Smooth muscle cell (in vitro differentiated cells): ENCODE measurements at regions not wholly inside any gene's neighbourhood (a gene's known extent, or its start where the extent isn't known, plus 50 kb on each side); places are given as distances from the start of the nearest gene placed in this dataset.

Source experiments
- DNase-seq: peaks from one replicate; lab custom pipeline; 2025; ENCODE audit not compliant: unreplicated experiment; lab: John Stamatoyannopoulos, UW
- H2AFZ ChIP-seq: fragments of 200-600 bp; sonication (generic); 2 replicates; pipeline ENCODE4 v1.6.0; 2016; ENCODE audit warnings: antibody characterized with exemption, low read depth, mild to moderate bottlenecking
- H3F3A ChIP-seq: fragments of 200-600 bp; sonication (generic); 2 replicates; pipeline ENCODE4 v1.6.0; 2017; ENCODE audit warnings: antibody characterized with exemption, low read depth
- H3K27ac ChIP-seq: fragments of 200-600 bp; sonication (generic); 2 replicates; pipeline ENCODE4 v1.5.1; 2016; ENCODE audit warnings: low read depth, mild to moderate bottlenecking
- H3K27me3 ChIP-seq: fragments of 200-600 bp; sonication (generic); 2 replicates; pipeline ENCODE4 v1.6.1; 2016; ENCODE audit warnings: low read depth, mild to moderate bottlenecking
- H3K36me3 ChIP-seq: fragments of 200-600 bp; sonication (generic); 2 replicates; pipeline ENCODE4 v1.5.1; 2016; ENCODE audit warnings: low read depth
- H3K4me1 ChIP-seq: fragments of 200-600 bp; sonication (generic); 2 replicates; pipeline ENCODE4 v1.5.1; 2016; ENCODE audit warnings: low read depth
- H3K4me2 ChIP-seq: fragments of 200-600 bp; sonication (generic); 2 replicates; pipeline ENCODE4 v1.6.0; 2016; ENCODE audit warnings: mild to moderate bottlenecking
- H3K4me3 ChIP-seq: fragments of 200-600 bp; sonication (generic); 2 replicates; pipeline ENCODE4 v1.5.1; 2016; ENCODE audit warnings: mild to moderate bottlenecking
- H3K79me2 ChIP-seq: fragments of 200-600 bp; sonication (generic); 2 replicates; pipeline ENCODE4 v1.6.0; 2016; ENCODE audit warnings: low read depth, mild to moderate bottlenecking
- H3K9ac ChIP-seq: fragments of 200-600 bp; sonication (generic); 2 replicates; pipeline ENCODE4 v1.6.0; 2016; ENCODE audit warnings: low read depth
- H3K9me3 ChIP-seq: fragments of 200-600 bp; sonication (generic); replicated peaks from 2 replicates; pipeline ENCODE4 v1.5.1; 2016; ENCODE audit warnings: low read depth
- H4K20me1 ChIP-seq: fragments of 200-600 bp; sonication (generic); 2 replicates; pipeline ENCODE4 v1.6.0; 2016; ENCODE audit warnings: low read depth
- CTCF ChIP-seq: fragments of 200-600 bp; sonication (generic); IDR thresholded peaks from 2 replicates; pipeline ENCODE4 v1.5.1; 2017; ENCODE audit warnings: borderline replicate concordance, mild to moderate bottlenecking, antibody characterized with exemption; ENCODE audit not compliant: insufficient read depth, poor library complexity, severe bottlenecking
- whole genome bisulfite sequencing: methylation state at CpG from one replicate; pipeline ENCODE4 v1.1.7; 2016; ENCODE audit warnings: low lambda C conversion rate; 5-methylcytosine and 5-hydroxymethylcytosine counted together

DNA sequence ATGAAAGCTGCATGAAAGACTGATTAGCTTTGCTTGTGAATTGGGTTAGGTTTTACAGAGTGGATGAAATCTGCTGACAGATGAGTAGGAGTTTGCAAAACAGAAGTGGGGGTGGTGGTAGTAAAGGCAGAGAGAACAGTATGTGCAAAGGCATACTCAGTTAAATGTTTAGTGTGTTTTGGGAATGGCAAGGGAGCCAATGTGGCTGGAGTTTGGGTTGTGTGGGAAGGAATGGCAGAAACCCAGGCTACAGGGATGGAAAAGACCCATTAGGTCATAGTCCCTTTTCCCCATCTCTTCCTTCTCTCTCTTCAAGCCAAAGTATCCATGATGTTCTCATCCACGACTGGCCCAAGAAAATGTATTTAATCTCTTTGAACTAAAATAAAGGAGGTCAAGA, 362.2 kb upstream of the LYPLAL1 start:
- H3K9ac ChIP-seq, result no peak overlapping the region
- no peak overlapping the region for H2AFZ ChIP-seq
- no peak for TF ChIP-seq CTCF
- H3K79me2 ChIP-seq, result no peaks in the 10 kb centered on the region
- H3K4me3 ChIP-seq, result no peak overlapping the region
- H3K36me3 ChIP-seq, result no peaks in the 10 kb centered on the region
- no peaks in the 10 kb centered on the region for H4K20me1 ChIP-seq
- no peaks in the 10 kb centered on the region for H3K27me3 ChIP-seq
- WGBS, result 35% methylated on average over 1 of the region's 1 CpG
- DNase-seq, result no peak
- H3F3A ChIP-seq, result no peaks in the 10 kb centered on the region
- H3K4me2 ChIP-seq, result no peak overlapping the region
- H3K4me1 ChIP-seq, result peaks cover 4% of the 10 kb centered on the region
- no peaks in the 10 kb centered on the region for H3K9me3 ChIP-seq
- H3K27ac ChIP-seq, result no peak overlapping the region

- Histone ChIP-seq H2AFZ (no peak overlapping the region), H3F3A (no peaks in the 10 kb centered on the region), H3K27ac (no peak overlapping the region), H3K4me3 (no peak overlapping the region), H3K9me3 (no peaks in the 10 kb centered on the region), H4K20me1 (no peaks in the 10 kb centered on the region), H3K36me3 (no peaks in the 10 kb centered on the region), H3K9ac (no peak overlapping the region), H3K4me2 (no peak overlapping the region), H3K79me2 (no peaks in the 10 kb centered on the region), H3K27me3 (no peaks in the 10 kb centered on the region), H3K4me1 (peaks cover 4% of the 10 kb centered on the region)
- no peak for DNase-seq
- no peak for TF ChIP-seq CTCF
- 95% methylated on average over 6 of the region's 6 CpGs for WGBS
Observed at GRCh38 chr1:218812360-218812759, 361.3 kb upstream of the LYPLAL1 start.

- peaks cover 4% of the 10 kb centered on the region for H3K4me1 ChIP-seq
- H3K36me3 ChIP-seq, result no peaks in the 10 kb centered on the region
- no peak overlapping the region for H3K9ac ChIP-seq
- H3K27ac ChIP-seq, result no peak overlapping the region
- no peak overlapping the region for H3K4me2 ChIP-seq
- no peak overlapping the region for H3K4me3 ChIP-seq
- TF ChIP-seq CTCF, result no peak
- no peak overlapping the region for H2AFZ ChIP-seq
- H3F3A ChIP-seq, result no peaks in the 10 kb centered on the region
- no peak for DNase-seq
- no peaks in the 10 kb centered on the region for H4K20me1 ChIP-seq
- 0% methylated on average over 1 of the region's 1 CpG for WGBS
- no peaks in the 10 kb centered on the region for H3K79me2 ChIP-seq
- no peaks in the 10 kb centered on the region for H3K27me3 ChIP-seq
- H3K9me3 ChIP-seq, result no peaks in the 10 kb centered on the region
Observed at GRCh38 chr1:218813237-218813636, 360.4 kb upstream of the LYPLAL1 start.

GRCh38 chr1:218815076-218815475, 358.6 kb upstream of the LYPLAL1 start:
- DNase-seq, result no peak
- 88% methylated on average over 2 of the region's 2 CpGs for WGBS
- Histone ChIP-seq H3K36me3 (no peaks in the 10 kb centered on the region), H3F3A (no peaks in the 10 kb centered on the region), H3K9me3 (no peaks in the 10 kb centered on the region), H3K4me3 (no peak overlapping the region), H3K27me3 (no peaks in the 10 kb centered on the region), H2AFZ (no peak overlapping the region), H4K20me1 (no peaks in the 10 kb centered on the region), H3K79me2 (no peaks in the 10 kb centered on the region), H3K4me1 (peaks cover 4% of the 10 kb centered on the region), H3K27ac (no peak overlapping the region), H3K9ac (no peak overlapping the region), H3K4me2 (no peak overlapping the region)
- TF ChIP-seq CTCF, result no peak
